ENCODE measurements at regions not wholly inside any gene's neighbourhood (a gene's known extent, or its start where the extent isn't known, plus 50 kb on each side); places are given as distances from the start of the nearest gene placed in this dataset.
"Not testable (repeated sequence)": the region's sequence is repeated elsewhere in the genome, so short reads cannot be mapped to it uniquely, and the experiment has no call there.

GRCh38 chr10:30534465-30535144 is 94.9 kb downstream of the LYZL2 start:
- TF ChIP-seq CTCF (conservative IDR thresholded peaks at IDR 0.05; ENCODE audit: low read length), result peak; percentile 88
- no peak overlapping the region for H3K4me3 ChIP-seq (ENCODE audit: low read length)

GRCh38 chr10:30531751-30532530 is 97.6 kb downstream of the LYZL2 start:
- H3K4me3 ChIP-seq (ENCODE audit: low read length), result no peak overlapping the region
- TF ChIP-seq CTCF (conservative IDR thresholded peaks at IDR 0.05; ENCODE audit: low read length), result no peak
- no peak for DNase-seq (ENCODE audit: low read depth)

More at GRCh38 chr10:30534465-30535144, 94.9 kb downstream of the LYZL2 start:
- DNase-seq (ENCODE audit: low read depth), result peak; percentile 75

GRCh38 chr10:30529373-30529998 is 95.5 kb downstream of the MAP3K8 start:
- H3K4me3 ChIP-seq (ENCODE audit: low read length), result no peak overlapping the region
- no peak for TF ChIP-seq CTCF (conservative IDR thresholded peaks at IDR 0.05; ENCODE audit: low read length)
- no peak for DNase-seq (ENCODE audit: low read depth)

GRCh38 chr10:30528429-30528786 is 94.4 kb downstream of the MAP3K8 start:
- H3K4me3 ChIP-seq (ENCODE audit: low read length), result no peak overlapping the region
- no peak for TF ChIP-seq CTCF (conservative IDR thresholded peaks at IDR 0.05; ENCODE audit: low read length)
- no peak for DNase-seq (ENCODE audit: low read depth)

GRCh38 chr10:30527623-30528428 is 93.8 kb downstream of the MAP3K8 start:
- H3K4me3 ChIP-seq (ENCODE audit: low read length), result no peak overlapping the region
- DNase-seq (ENCODE audit: low read depth), result no peak
- no peak for TF ChIP-seq CTCF (conservative IDR thresholded peaks at IDR 0.05; ENCODE audit: low read length)

- H3K4me3 ChIP-seq (ENCODE audit: low read length); DNase-seq (ENCODE audit: low read depth): not testable (repeated sequence)
Measured at GRCh38 chr10:30522661-30523078, 88.7 kb downstream of the MAP3K8 start.

GRCh38 chr10:30518907-30519306 is 84.9 kb downstream of the MAP3K8 start:
- DNase-seq (ENCODE audit: low read depth), result no peak
- TF ChIP-seq CTCF (conservative IDR thresholded peaks at IDR 0.05; ENCODE audit: low read length), result no peak
- no peak overlapping the region for H3K4me3 ChIP-seq (ENCODE audit: low read length)
